Natural killer cell (primary cell): ENCODE measurements at regions not wholly inside any gene's neighbourhood (a gene's known extent, or its start where the extent isn't known, plus 50 kb on each side); places are given as distances from the start of the nearest gene placed in this dataset.
"Not testable (repeated sequence)": the region's sequence is repeated elsewhere in the genome, so short reads cannot be mapped to it uniquely, and the experiment has no call there.

Source experiments
- ATAC-seq, 3 donors: fragments of 150-1000 bp in 2 of 3; fragments of 200-7000 bp in 1 of 3; cut with Tn5 transposase; 1 replicate in 1 of 3; 2 replicates in 2 of 3; pipeline ENCODE4 v1.10.0; 2021; ENCODE audit warnings: mild to moderate bottlenecking in 2 of 3, moderate library complexity in 2 of 3
- DNase-seq, 2 donors: peaks; one replicate each; pipeline versions ENCODE4 v3.0.0 to v3.0.0-alpha.2; 2013 to 2021; ENCODE audit warnings: mixed read lengths in 1 of 2
- H3K27ac ChIP-seq: one replicate; pipeline ENCODE4 v1.5.1; 2013; ENCODE audit warnings: mild to moderate bottlenecking, low read length
- H3K27me3 ChIP-seq: one replicate; pipeline ENCODE4 v1.6.1; 2013; ENCODE audit warnings: low read length; ENCODE audit not compliant: control insufficient read depth, insufficient read depth
- H3K36me3 ChIP-seq: one replicate; pipeline ENCODE4 v1.6.1; 2013; ENCODE audit warnings: low read length; ENCODE audit not compliant: control insufficient read depth, insufficient read depth
- H3K4me1 ChIP-seq: one replicate; pipeline ENCODE4 v1.6.1; 2013; ENCODE audit warnings: low read length; ENCODE audit not compliant: control insufficient read depth, insufficient read depth
- H3K4me3 ChIP-seq: one replicate; pipeline ENCODE4 v1.5.1; 2013; ENCODE audit warnings: low read length
- H3K9me3 ChIP-seq: one replicate; pipeline ENCODE4 v1.6.1; 2013; ENCODE audit warnings: low read length; ENCODE audit not compliant: control insufficient read depth, insufficient read depth
- H3K27ac Mint-ChIP-seq, 2 donors: one replicate each; pipeline ENCODE4 v1.8.0; 2022; ENCODE audit warnings: mild to moderate bottlenecking in 2 of 2, mixed read lengths in 2 of 2, moderate library complexity in 1 of 2
- H3K27me3 Mint-ChIP-seq, 2 donors: one replicate each; pipeline ENCODE4 v1.8.0; 2022; ENCODE audit warnings: low read depth in 2 of 2, mixed read lengths in 2 of 2
- H3K36me3 Mint-ChIP-seq: one replicate; pipeline ENCODE4 v1.8.0; 2022; ENCODE audit warnings: mixed read lengths
- H3K4me1 Mint-ChIP-seq, 2 donors: one replicate each; pipeline ENCODE4 v1.8.0; 2022; ENCODE audit warnings: mixed read lengths in 2 of 2
- H3K4me3 Mint-ChIP-seq: one replicate; pipeline ENCODE4 v1.8.0; 2022; ENCODE audit warnings: mild to moderate bottlenecking, moderate library complexity, mixed read lengths
- H3K9me3 Mint-ChIP-seq, 2 donors: one replicate each; pipeline ENCODE4 v1.8.0; 2022; ENCODE audit warnings: mixed read lengths in 2 of 2
- WGBS: methylation state at CpG from one replicate; pipeline ENCODE4 v1.1.7; 2013; ENCODE audit warnings: missing lambda C conversion rate; ENCODE audit not compliant: insufficient coverage; 5-methylcytosine and 5-hydroxymethylcytosine counted together
- intact Hi-C: fragments of 100-400 bp; cut with micrococcal nuclease; formaldehyde crosslinking; loops from one replicate; pipeline ENCODE4 v1.14.2; 2022
- TF ChIP-seq, protein P1 (sequence below): fragments of 200-600 bp; IDR thresholded peaks from one replicate; pipeline ENCODE4 v1.8.0; 2022; ENCODE audit warnings: antibody characterized with exemption

DNA sequence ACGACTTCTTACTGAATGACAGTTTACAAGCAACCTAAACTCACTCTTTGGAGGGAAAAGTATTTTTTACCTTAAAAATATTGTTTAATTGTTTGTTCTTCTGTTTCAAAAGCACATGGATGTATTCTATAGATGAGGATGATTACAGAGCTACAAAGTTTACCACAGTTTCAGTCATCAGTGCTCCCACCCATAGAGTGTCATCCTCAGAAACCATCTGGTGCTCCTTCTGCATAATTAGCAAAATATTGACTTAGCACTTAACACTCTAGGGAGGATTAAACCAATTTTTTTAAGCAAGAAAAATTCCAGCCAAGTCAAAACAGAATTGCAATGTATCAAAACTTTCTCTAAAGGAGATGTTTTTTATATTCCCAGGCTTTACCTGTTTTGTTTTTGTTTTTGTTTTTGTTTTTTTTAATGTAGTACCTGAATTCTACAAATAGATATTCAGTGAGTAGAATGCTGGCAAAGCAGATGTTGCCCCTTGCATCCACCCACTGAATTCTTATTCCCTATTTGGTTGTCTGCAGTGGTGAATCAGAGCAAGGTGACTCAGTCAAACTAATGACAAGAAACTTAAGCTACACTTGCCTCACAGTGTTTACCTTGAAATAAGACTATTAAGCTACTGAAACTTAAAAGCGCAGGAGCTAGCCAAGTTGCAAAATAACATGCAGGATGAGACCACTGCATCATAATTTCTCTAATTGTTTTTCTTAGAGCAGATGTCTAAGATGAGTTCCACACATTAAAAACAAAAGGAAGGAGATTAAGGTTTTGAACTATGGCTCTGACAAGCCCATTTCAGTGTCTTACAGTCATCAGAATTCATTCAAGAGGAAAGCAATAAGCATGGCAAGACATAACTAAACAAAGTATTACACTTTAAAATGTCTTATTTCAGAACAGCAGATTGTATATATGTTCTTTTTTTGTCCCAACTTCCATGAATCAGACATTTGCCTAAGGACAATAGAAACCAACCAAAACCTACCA, 155.1 kb upstream of the SOX6 start:
- Histone ChIP-seq H3K4me1 (no peaks in the 10 kb centered on the region), H3K27me3 (no peaks in the 10 kb centered on the region), H3K4me3 (no peak overlapping the region), H3K36me3 (no peaks in the 10 kb centered on the region), H3K9me3 (peaks cover 1% of the 10 kb centered on the region), H3K27ac (no peak overlapping the region)
- Mint-ChIP-seq H3K27ac (no peak overlapping the region), H3K4me1 (no peaks in the 10 kb centered on the region), H3K4me3 (no peak overlapping the region), H3K27me3 (no peaks in the 10 kb centered on the region), H3K36me3 (peaks cover 9% of the 10 kb centered on the region), H3K9me3 (peaks cover 4 to 11% of the 10 kb centered on the region in 2 donors)
- no peak for ATAC-seq
- TF ChIP-seq, protein P1, sequence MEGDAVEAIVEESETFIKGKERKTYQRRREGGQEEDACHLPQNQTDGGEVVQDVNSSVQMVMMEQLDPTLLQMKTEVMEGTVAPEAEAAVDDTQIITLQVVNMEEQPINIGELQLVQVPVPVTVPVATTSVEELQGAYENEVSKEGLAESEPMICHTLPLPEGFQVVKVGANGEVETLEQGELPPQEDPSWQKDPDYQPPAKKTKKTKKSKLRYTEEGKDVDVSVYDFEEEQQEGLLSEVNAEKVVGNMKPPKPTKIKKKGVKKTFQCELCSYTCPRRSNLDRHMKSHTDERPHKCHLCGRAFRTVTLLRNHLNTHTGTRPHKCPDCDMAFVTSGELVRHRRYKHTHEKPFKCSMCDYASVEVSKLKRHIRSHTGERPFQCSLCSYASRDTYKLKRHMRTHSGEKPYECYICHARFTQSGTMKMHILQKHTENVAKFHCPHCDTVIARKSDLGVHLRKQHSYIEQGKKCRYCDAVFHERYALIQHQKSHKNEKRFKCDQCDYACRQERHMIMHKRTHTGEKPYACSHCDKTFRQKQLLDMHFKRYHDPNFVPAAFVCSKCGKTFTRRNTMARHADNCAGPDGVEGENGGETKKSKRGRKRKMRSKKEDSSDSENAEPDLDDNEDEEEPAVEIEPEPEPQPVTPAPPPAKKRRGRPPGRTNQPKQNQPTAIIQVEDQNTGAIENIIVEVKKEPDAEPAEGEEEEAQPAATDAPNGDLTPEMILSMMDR, result no peak
- 87% methylated on average over 1 of the region's 2 CpGs for WGBS
- intact Hi-C loops, result no loop called here
- no peak for DNase-seq

DNA sequence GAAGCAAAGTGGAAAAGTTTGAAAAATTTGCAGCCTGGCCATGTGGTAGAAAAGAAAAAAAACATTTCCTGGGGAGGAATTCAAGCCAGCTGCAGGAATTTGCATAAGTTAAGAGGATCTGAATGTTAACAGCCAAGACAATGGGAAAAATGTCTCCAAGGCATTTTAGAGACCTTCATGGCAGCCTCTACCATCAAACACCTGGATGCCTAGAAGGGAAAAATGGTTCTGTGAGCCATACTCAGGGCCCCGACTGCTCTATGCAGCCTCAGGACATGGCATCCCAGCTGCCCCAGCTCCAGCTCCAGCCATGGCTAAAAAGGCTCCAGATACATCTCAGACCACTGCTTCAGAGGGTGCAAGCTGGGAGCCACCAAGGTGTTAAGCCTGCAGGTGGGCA, 149.1 kb upstream of the SOX6 start:
- DNase-seq, result no peak
- intact Hi-C loops, result no loop called here
- TF ChIP-seq, protein P1, result no peak
- 65% methylated on average over 1 of the region's 1 CpG for WGBS
- Mint-ChIP-seq H3K4me1 (no peaks in the 10 kb centered on the region), H3K36me3 (peaks cover 28% of the 10 kb centered on the region), H3K27ac (no peak overlapping the region), H3K27me3 (no peaks in the 10 kb centered on the region), H3K4me3 (no peak overlapping the region), H3K9me3 (peaks cover 14 to 24% of the 10 kb centered on the region in 2 donors)
- H3K27ac ChIP-seq, result no peak overlapping the region
- H3K4me3 ChIP-seq, result no peak overlapping the region
- H3K9me3 ChIP-seq, result peaks cover 11% of the 10 kb centered on the region
- ATAC-seq, result no peak
- H3K36me3 ChIP-seq, result no peaks in the 10 kb centered on the region
- no peaks in the 10 kb centered on the region for H3K27me3 ChIP-seq
- no peaks in the 10 kb centered on the region for H3K4me1 ChIP-seq

DNA sequence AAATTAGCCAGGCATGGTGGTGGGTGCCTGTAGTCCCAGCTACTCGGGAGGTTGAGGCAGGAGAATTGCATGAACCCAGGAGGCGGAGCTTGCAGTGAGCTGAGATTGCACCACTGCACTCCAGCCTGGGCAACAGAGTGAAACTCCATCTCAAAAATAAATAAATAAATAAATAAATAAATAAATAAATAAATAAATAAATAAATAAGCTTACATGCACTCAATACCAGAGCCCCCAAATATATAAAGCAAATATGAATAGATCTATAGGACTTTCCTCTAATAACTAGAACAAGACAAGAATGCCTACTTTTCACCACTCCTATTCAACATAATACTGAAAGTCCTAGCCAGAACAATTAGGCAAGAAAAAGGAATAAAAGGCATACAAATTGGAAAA, 147.5 kb upstream of the SOX6 start:
- not testable (repeated sequence) for H3K27me3 ChIP-seq, DNase-seq
- peaks cover 17 to 24% of the 10 kb centered on the region in 2 donors for H3K9me3 Mint-ChIP-seq

DNA sequence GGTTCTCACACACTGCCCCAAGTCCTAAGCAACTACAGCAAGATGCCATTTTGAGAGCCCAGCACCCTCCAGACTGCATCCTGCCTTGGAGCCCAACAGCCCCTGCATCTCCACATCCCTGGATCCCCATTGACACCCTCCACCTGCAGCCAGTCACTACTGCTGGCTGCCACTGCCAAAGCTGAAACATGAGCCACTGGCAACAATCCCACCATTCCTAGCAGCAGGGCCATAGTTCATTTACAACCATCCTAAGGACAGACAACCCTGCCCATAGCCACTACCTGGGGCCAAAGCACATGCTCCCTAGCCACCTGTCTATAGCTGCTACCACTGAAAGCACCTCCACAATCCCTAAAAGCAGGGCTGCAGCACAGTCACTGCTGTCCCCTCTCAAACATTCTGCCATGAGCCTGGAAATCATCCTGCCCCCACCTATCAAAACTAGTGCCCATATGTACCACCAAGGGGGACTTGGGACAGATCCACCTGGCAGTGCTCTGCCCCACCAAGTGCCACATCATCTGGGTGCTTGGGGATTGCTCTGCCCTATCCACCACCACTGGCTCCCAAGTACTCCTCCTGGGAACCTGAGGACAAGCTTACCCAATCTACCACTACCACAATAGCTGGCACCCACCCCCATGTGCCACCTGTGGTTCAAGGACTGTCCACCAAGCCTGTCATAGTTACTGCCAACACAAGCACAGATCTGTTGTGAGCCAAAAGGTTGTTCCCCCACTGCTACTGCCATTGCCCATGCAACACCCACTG, 138.8 kb upstream of the SOX6 start:
- no peaks in the 10 kb centered on the region for H3K27me3 Mint-ChIP-seq
- H3K9me3 ChIP-seq, result peaks cover 3% of the 10 kb centered on the region
- no peaks in the 10 kb centered on the region for H3K36me3 ChIP-seq
- H3K27ac Mint-ChIP-seq, result no peak overlapping the region
- H3K27ac ChIP-seq, result no peak overlapping the region
- ATAC-seq, result no peak
- H3K27me3 ChIP-seq, result no peaks in the 10 kb centered on the region
- TF ChIP-seq, protein P1, result no peak
- H3K4me1 Mint-ChIP-seq, result no peaks in the 10 kb centered on the region
- no peak overlapping the region for H3K4me3 Mint-ChIP-seq
- no peaks in the 10 kb centered on the region for H3K4me1 ChIP-seq
- peaks cover 5 to 8% of the 10 kb centered on the region in 2 donors for H3K9me3 Mint-ChIP-seq
- no peaks in the 10 kb centered on the region for H3K36me3 Mint-ChIP-seq
- intact Hi-C loops, result no loop called here
- DNase-seq, result no peak
- no peak overlapping the region for H3K4me3 ChIP-seq

More for the DNA sequence above, 147.5 kb upstream of the SOX6 start:
- H3K4me1 Mint-ChIP-seq, H3K27ac Mint-ChIP-seq, H3K36me3 ChIP-seq, H3K27me3 Mint-ChIP-seq, H3K4me3 Mint-ChIP-seq, H3K4me1 ChIP-seq, H3K4me3 ChIP-seq, H3K27ac ChIP-seq, intact Hi-C loops, ATAC-seq: not testable (repeated sequence)
- H3K36me3 Mint-ChIP-seq, result peaks cover 28% of the 10 kb centered on the region
- 100% methylated on average over 2 of the region's 2 CpGs for WGBS
- H3K9me3 ChIP-seq, result peaks cover 11% of the 10 kb centered on the region
